ENCODE measurements at regions not wholly inside any gene's neighbourhood (a gene's known extent, or its start where the extent isn't known, plus 50 kb on each side); places are given as distances from the start of the nearest gene placed in this dataset.

DNA sequence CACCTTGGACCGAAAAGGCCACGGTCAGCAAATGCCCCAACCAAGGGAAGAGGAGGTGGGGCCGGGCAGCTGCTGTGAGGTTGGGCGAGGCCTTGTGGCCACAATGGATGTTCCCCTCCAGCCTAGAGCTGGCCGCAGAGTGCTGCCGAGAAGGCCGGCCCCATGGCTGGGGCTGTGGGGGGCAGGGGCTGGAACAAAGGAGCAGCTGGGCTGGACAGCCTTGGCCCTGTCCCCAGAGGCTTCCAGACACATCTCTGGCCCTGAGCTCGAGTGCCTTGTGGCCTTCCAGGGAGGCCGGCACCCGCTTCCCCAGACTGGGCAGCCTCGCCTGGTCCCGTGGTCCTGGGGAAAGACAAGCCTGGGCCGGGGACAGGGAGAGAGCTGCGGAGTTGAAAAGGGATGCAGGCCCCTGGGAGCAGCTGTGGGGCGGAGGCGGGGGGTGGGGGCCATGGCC is 88.0 kb downstream of the PDGFA start:
- intact Hi-C loops (cut with DNase I): no loop called here
- Histone ChIP-seq H3K36me3 (no peaks in the 10 kb centered on the region), H3K4me3 (no peak overlapping the region), H3K27me3 (no peaks in the 10 kb centered on the region), H3K9me3 (no peaks in the 10 kb centered on the region), H3K27ac (no peak overlapping the region), H3K4me1 (no peaks in the 10 kb centered on the region)
- ATAC-seq (no peak), DNase-seq (no peak)
- TF ChIP-seq, protein P1, sequence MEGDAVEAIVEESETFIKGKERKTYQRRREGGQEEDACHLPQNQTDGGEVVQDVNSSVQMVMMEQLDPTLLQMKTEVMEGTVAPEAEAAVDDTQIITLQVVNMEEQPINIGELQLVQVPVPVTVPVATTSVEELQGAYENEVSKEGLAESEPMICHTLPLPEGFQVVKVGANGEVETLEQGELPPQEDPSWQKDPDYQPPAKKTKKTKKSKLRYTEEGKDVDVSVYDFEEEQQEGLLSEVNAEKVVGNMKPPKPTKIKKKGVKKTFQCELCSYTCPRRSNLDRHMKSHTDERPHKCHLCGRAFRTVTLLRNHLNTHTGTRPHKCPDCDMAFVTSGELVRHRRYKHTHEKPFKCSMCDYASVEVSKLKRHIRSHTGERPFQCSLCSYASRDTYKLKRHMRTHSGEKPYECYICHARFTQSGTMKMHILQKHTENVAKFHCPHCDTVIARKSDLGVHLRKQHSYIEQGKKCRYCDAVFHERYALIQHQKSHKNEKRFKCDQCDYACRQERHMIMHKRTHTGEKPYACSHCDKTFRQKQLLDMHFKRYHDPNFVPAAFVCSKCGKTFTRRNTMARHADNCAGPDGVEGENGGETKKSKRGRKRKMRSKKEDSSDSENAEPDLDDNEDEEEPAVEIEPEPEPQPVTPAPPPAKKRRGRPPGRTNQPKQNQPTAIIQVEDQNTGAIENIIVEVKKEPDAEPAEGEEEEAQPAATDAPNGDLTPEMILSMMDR (IDR thresholded peaks at IDR 0.05): no peak

DNA sequence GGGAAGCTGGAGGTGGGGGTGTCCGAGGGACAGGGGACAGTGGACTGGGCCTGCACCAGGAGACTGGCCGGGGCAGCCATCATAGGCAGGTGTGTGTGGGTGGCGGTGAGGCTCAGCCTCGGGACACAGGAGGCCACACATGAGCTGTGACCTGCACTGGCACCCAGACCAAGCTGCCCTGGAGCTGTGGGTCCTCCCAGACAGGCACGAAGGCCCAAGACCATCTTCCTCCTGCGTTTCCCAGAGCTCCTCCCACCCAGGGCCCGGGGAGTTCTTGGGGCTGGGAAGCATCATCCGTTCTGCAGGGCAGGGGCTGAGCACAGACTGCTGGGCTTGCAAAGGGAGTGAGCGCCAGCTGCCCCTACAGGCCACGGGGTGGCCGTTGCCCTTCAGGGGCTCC is 87.4 kb downstream of the PDGFA start:
- Histone ChIP-seq H3K27ac (no peak overlapping the region), H3K4me1 (no peaks in the 10 kb centered on the region), H3K9me3 (no peaks in the 10 kb centered on the region), H3K4me3 (no peak overlapping the region), H3K36me3 (no peaks in the 10 kb centered on the region), H3K27me3 (no peaks in the 10 kb centered on the region)
- intact Hi-C loops (cut with DNase I): no loop called here
- TF ChIP-seq, protein P1 (IDR thresholded peaks at IDR 0.05): no peak
- no peak for DNase-seq
- no peak for ATAC-seq

DNA sequence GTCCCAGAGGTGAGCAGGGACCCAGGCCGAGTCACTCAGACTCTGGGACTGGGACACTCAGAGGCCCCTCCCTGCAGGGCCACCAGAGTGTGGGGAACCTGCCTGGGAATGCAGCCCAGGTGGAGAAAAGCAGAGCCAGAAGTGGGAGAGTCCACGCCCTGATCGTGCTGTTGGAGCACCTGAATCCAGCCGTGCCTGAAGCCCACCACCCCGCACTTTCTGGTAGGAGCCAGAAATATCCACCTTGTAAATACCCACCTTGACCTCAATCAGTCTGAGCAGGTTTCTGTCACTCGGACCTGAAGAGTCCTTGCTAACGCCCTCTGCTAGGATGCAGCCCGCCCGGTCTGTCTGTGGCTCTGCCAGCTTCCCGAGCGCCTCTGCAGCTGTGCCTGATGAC is 86.7 kb downstream of the PDGFA start:
- DNase-seq (no peak), ATAC-seq (no peak)
- no peaks in the 10 kb centered on the region for H3K9me3 ChIP-seq
- no peaks in the 10 kb centered on the region for H3K4me1 ChIP-seq
- intact Hi-C loops (cut with DNase I): no loop called here
- TF ChIP-seq, protein P1 (IDR thresholded peaks at IDR 0.05): no peak
- H3K36me3 ChIP-seq: no peaks in the 10 kb centered on the region
- H3K27me3 ChIP-seq: no peaks in the 10 kb centered on the region
- no peak overlapping the region for H3K4me3 ChIP-seq
- H3K27ac ChIP-seq: no peak overlapping the region

DNA sequence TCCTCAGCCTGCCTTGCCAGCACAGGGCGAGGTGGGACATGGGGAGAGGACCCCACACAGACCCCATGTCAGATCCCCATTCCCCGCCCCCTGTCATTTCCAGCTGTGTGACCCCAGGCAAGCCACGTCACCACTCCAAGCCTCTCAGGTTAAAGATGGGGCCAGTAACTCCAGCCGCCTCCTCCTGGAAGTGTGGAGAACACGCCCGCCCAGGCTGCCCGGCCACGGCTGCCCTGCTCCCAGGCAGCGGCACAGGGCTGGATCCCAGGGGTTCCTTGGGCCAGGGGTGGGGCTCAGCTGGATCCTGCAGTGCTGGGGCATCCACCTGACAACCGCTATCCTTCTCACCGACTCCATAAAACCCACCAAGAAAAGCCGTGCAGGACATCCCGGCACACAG is 86.1 kb downstream of the PDGFA start:
- no peaks in the 10 kb centered on the region for H3K27me3 ChIP-seq
- TF ChIP-seq, protein P1 (IDR thresholded peaks at IDR 0.05): no peak
- no peak overlapping the region for H3K27ac ChIP-seq
- no peaks in the 10 kb centered on the region for H3K36me3 ChIP-seq
- no peak overlapping the region for H3K4me3 ChIP-seq
- no peaks in the 10 kb centered on the region for H3K4me1 ChIP-seq
- intact Hi-C loops (cut with DNase I): no loop called here
- no peaks in the 10 kb centered on the region for H3K9me3 ChIP-seq
- DNase-seq (no peak), ATAC-seq (no peak)

DNA sequence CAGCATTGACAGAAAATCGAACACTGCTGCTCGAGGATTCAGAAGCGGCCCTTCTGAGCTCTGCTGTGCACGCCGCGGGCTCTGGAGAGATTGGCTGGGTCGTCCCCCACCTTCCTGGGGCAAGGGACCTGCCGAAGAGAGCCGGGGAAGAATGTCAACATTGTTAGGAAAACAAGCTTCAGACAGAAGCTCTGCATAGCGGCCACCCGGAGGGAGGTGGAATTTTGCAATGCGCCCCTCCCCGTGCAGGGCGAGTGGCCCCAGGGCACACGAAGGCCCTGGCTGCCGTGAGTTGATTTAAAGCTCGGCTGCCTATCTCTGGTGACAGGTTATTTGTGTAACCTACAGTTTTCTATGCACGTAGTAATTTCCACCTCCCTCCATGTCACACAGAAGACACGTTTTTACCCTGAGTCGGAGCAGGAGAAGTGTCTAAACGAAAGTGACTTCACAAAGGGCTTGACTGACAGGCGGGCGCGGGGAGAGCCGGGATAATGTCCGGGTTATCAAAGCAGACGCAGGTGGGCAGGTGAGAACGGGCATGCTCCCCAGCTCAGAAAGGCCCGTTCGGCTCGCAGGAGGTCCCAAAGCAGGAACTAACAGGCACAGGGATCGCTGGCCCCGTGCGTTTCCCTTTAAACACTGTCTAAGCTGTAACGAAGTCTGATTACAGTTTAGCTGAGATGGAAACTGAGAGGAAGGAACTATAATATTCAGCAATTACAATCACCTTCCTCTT is 84.6 kb downstream of the PDGFA start:
- Histone ChIP-seq H3K4me1 (no peaks in the 10 kb centered on the region), H3K27ac (no peak overlapping the region), H3K9me3 (no peaks in the 10 kb centered on the region), H3K27me3 (no peaks in the 10 kb centered on the region), H3K4me3 (peak overlapping the region; percentile 14), H3K36me3 (no peaks in the 10 kb centered on the region)
- peak; percentile 29 for ATAC-seq
- TF ChIP-seq, protein P1 (IDR thresholded peaks at IDR 0.05): no peak
- intact Hi-C loops (cut with DNase I): no loop called here
- DNase-seq: no peak

Data from upper lobe of right lung (tissue), 1 donor.